AG04449 (cell line): ENCODE measurements at regions not wholly inside any gene's neighbourhood (a gene's known extent, or its start where the extent isn't known, plus 50 kb on each side); places are given as distances from the start of the nearest gene placed in this dataset.

Source experiments
- CTCF ChIA-PET: fragments of 350-600 bp; formaldehyde crosslinking; extraction: SDS; loops from one replicate; lab custom pipeline; 2021; ENCODE audit warnings: antibody characterized with exemption; lab: Yijun Ruan, JAX
- POLR2A ChIA-PET: fragments of 400-600, 350-600 bp; formaldehyde crosslinking; extraction: SDS; loops from one replicate; lab custom pipeline; 2020; ENCODE audit warnings: antibody characterized with exemption, inconsistent platforms; lab: Yijun Ruan, JAX
- DNase-seq: peaks from one replicate; pipeline ENCODE4 v3.0.0-alpha.2; 2010; ENCODE audit warnings: low read depth, low spot score
- H3K4me3 ChIP-seq: 2 replicates; pipeline ENCODE4 v1.5.1; 2011; ENCODE audit warnings: low read depth, mild to moderate bottlenecking, control low read depth, low read length
- TF ChIP-seq, protein P1 (sequence below): IDR thresholded peaks from one replicate; pipeline ENCODE4 v1.5.1; 2011; ENCODE audit warnings: mild to moderate bottlenecking, moderate library complexity, low read length, control low read depth, inconsistent platforms; ENCODE audit not compliant: insufficient read depth; ENCODE audit errors: missing control alignments

DNA sequence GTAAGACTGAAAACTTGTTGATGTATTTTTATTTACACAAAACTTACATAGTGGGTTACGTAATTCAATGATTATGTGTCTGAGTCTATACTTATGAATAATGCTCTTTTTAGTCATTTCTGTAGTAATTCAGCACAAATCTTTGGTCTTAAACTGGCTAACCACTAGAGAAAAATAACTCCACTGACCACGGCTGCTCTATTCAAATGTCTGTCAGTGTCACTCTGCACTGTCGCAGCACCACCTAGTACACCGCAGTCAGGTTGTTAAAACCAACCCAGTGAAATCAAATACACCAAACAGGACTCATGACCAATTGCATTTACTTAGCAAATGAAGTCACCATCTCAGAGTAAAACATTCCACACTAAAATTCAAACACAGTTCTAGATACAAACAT is 93.5 kb upstream of the CCDC28A start:
- TF ChIP-seq, protein P1, sequence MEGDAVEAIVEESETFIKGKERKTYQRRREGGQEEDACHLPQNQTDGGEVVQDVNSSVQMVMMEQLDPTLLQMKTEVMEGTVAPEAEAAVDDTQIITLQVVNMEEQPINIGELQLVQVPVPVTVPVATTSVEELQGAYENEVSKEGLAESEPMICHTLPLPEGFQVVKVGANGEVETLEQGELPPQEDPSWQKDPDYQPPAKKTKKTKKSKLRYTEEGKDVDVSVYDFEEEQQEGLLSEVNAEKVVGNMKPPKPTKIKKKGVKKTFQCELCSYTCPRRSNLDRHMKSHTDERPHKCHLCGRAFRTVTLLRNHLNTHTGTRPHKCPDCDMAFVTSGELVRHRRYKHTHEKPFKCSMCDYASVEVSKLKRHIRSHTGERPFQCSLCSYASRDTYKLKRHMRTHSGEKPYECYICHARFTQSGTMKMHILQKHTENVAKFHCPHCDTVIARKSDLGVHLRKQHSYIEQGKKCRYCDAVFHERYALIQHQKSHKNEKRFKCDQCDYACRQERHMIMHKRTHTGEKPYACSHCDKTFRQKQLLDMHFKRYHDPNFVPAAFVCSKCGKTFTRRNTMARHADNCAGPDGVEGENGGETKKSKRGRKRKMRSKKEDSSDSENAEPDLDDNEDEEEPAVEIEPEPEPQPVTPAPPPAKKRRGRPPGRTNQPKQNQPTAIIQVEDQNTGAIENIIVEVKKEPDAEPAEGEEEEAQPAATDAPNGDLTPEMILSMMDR, result no peak

DNA sequence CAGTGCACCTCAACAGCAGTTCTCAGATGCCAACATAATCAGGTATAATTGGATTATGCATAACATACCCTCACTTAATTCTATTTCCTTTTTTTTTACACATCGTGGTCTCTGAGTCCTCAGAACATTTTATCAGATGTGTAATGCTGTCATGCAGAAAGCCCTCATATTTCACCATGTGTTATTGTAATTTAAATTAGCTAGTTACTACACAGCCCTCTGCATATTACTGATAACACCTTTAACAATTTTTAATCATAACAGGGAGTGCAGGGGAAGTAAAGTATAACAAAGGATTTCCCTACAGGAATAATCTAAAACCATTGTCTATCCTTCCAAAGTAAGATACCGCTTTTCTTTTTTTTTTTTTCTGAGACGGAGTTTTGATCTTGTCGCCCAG is 91.9 kb upstream of the CCDC28A start:
- TF ChIP-seq, protein P1, result no peak
- POLR2A ChIA-PET, result interaction anchor here (0.6 kb wide), 1 partner anchor 75 kb away, joined by 3 read pairs; no protein-coding TSS in a partner anchor
- CTCF ChIA-PET, result interaction anchor here (3.6 kb wide), 1 partner anchor 10 kb away, joined by 20 read pairs; no protein-coding TSS in a partner anchor
- no peak overlapping the region for H3K4me3 ChIP-seq
- no peak for DNase-seq

More for the DNA sequence above, 93.5 kb upstream of the CCDC28A start:
- ChIA-PET POLR2A (no interaction called here), CTCF (interaction anchor here (2.6 kb wide), 1 partner anchor 12 kb away, joined by 19 read pairs; no protein-coding TSS in a partner anchor)
- H3K4me3 ChIP-seq, result no peak overlapping the region
- no peak for DNase-seq

DNA sequence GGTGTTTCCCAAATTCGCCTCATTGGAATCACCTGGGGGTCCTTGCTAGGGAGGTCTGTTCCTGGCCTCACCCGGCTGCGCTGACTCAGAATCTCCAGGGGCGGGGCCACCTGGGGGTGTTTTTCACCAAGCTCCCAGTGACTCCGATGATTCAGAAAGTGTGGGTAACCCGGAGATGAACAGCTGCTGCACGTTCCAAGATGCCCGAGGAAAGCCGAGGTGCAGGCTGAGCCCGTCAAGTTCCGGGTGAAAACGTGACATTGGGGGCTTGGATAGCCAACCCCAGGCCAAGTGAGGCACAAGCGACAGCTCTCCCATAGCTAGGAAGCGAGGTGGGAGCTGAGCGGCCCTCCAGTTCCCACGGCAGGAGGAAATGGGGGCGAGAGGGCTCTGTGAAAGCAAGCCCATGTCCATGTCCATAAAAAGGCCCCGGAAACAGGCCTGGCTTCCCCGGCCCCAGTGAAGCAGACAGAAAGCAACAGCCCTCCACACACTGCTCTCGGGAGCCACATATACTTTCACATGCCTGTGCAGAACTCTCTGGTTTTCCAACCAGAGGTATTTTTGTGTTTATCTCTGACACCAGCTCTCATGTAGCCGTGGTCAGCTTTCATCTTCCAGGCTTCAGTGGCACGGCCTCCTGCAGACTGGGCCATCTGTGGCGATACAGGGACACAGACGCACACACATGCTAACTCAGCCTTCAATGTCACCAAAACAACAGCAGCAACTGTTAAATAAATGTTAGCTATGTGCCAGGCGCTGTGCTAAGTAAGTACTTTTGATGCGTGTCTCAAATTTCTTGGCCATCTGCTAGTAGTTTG is 90.7 kb upstream of the CCDC28A start:
- ChIA-PET POLR2A (no interaction called here), CTCF (interaction anchor here (1.2 to 3.6 kb wide), 2 partner anchors 9 to 18 kb away, joined by 4 to 20 read pairs; no protein-coding TSS in a partner anchor)
- TF ChIP-seq, protein P1, result no peak
- H3K4me3 ChIP-seq, result no peak overlapping the region
- no peak for DNase-seq

DNA sequence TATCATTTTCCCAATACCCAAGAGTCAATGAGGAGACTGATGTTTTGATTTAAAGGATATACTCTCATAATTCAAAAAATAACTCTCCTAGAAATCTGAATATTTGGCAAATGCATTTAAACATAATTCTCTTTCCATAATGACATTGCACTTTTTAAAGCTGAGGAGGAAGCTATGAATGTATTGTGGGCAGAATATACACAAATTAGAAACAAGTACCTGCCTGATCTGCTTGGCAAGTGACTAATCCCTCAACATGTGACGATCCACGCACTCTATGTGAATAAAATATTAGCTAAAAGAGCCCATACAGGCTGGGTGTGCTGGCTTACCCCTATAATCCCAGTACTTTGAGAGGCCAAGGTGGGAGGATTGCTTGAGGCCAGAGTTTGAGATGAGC is 88.3 kb upstream of the CCDC28A start:
- no peak for DNase-seq
- CTCF ChIA-PET, result interaction anchor here (1.4 to 2.0 kb wide), 2 partner anchors 13 to 93 kb away, joined by 3 to 5 read pairs; no protein-coding TSS in a partner anchor
- TF ChIP-seq, protein P1, result no peak
- no peak overlapping the region for H3K4me3 ChIP-seq
- POLR2A ChIA-PET, result no interaction called here

DNA sequence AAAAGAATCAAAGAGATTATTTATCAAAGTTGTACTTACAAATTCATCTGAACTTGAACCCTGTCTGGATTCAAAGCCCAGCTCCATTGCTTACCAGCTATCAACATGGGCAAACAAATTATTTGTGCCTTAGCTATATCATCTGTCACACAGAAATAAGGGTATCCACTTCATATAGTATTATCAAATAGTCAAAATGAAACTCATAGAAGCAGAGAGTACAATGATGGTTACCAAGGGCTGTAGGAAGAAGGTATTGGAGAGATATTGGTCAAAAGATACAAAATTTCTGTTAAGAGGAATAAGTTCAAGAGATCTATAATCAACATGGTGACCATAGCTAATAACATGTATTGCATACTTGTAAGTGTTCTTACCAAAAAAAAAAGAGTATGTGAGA is 87.8 kb upstream of the CCDC28A start:
- CTCF ChIA-PET, result interaction anchor here (1.4 to 2.0 kb wide), 2 partner anchors 14 to 94 kb away, joined by 3 to 5 read pairs; no protein-coding TSS in a partner anchor
- POLR2A ChIA-PET, result no interaction called here
- no peak overlapping the region for H3K4me3 ChIP-seq
- TF ChIP-seq, protein P1, result no peak
- no peak for DNase-seq

DNA sequence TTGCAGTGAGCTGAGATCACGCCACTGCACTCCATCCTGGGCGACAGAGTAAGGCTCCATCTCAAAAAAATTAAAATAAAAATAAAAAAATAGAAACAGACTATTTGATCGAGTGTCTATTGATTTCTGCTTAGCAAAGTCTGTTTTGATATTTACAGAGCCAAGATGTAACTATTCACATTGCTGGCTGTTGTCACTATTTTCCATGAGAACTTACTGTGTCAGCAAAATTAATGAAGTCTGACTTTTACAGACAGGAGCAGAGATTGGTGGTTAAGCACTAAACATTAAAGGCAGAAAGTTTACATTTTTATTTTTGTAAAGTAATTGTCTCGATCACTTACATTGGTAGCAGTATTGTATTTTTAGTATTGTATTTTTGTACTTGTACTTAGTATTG is 85.0 kb upstream of the CCDC28A start:
- ChIA-PET CTCF (interaction anchor here (1.6 kb wide), 1 partner anchor 78 kb away, joined by 5 read pairs; no protein-coding TSS in a partner anchor), POLR2A (no interaction called here)
- H3K4me3 ChIP-seq, result no peak overlapping the region
- no peak for DNase-seq
- TF ChIP-seq, protein P1, result no peak
